HL-60 (cell line): ENCODE measurements at regions not wholly inside any gene's neighbourhood (a gene's known extent, or its start where the extent isn't known, plus 50 kb on each side); places are given as distances from the start of the nearest gene placed in this dataset.

Experiments used
- POLR2AphosphoS5 ChIP-seq: IDR thresholded peaks from 2 replicates; pipeline ENCODE4 v1.6.1; 2012; ENCODE audit warnings: low read depth
- TF ChIP-seq, protein P1 (sequence below): IDR thresholded peaks from one replicate; pipeline ENCODE4 v1.5.1; 2011; ENCODE audit warnings: low read length, control low read depth, inconsistent platforms; ENCODE audit not compliant: insufficient read depth

DNA sequence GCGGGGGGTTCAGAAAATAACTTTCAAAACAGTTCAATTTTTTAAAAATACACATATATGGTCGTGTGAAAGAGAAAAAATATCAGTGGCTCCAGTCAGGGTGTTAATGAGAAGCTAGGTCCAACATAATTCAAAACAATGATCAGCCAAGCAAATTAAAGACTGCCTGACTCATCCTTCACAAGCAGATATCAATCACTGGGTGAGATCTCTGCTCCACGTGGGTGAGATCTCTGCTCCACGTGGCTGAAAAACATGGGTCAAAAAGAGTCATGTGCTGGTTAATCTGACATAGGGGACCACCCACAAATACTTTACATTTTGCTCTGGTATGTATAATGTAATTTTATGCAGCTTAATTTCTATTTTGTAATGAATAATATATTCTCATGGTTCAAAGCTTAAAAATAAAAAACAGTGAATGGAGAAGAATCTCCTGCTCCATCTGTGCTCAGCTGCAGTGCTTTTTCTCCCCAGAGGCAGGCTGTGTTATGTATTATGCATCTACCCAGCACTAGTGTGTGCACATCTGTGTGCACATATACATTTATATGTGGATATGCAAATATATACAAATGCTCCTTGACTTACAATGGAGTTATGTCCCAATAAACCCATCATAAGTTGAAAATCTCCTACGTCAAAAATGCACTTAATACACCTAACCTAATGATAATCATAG, 93.1 kb upstream of the S1PR3 start:
- TF ChIP-seq, protein P1, sequence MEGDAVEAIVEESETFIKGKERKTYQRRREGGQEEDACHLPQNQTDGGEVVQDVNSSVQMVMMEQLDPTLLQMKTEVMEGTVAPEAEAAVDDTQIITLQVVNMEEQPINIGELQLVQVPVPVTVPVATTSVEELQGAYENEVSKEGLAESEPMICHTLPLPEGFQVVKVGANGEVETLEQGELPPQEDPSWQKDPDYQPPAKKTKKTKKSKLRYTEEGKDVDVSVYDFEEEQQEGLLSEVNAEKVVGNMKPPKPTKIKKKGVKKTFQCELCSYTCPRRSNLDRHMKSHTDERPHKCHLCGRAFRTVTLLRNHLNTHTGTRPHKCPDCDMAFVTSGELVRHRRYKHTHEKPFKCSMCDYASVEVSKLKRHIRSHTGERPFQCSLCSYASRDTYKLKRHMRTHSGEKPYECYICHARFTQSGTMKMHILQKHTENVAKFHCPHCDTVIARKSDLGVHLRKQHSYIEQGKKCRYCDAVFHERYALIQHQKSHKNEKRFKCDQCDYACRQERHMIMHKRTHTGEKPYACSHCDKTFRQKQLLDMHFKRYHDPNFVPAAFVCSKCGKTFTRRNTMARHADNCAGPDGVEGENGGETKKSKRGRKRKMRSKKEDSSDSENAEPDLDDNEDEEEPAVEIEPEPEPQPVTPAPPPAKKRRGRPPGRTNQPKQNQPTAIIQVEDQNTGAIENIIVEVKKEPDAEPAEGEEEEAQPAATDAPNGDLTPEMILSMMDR = no peak
- no peak for TF ChIP-seq POLR2AphosphoS5
